Prostate gland (tissue), 2 donors: ENCODE measurements at regions not wholly inside any gene's neighbourhood (a gene's known extent, or its start where the extent isn't known, plus 50 kb on each side); places are given as distances from the start of the nearest gene placed in this dataset.

Experiments
- POLR2A ChIP-seq: fragments of 450-650 bp; IDR thresholded peaks from one replicate; pipeline ENCODE4 v1.6.1; 2016; ENCODE audit warnings: antibody characterized with exemption, mild to moderate bottlenecking
- TF ChIP-seq, protein P1 (sequence below), 4 experiments: fragments of 200-600 bp in 2 of 4; fragments of 450-650 bp in 2 of 4; sonication (generic) in 2 of 4; IDR thresholded peaks; 1 replicate in 3 of 4; 2 replicates in 1 of 4; pipeline ENCODE4 v1.5.1; 2016 to 2019; ENCODE audit warnings: antibody characterized with exemption in 4 of 4, mild to moderate bottlenecking in 2 of 4, moderate library complexity in 2 of 4

DNA sequence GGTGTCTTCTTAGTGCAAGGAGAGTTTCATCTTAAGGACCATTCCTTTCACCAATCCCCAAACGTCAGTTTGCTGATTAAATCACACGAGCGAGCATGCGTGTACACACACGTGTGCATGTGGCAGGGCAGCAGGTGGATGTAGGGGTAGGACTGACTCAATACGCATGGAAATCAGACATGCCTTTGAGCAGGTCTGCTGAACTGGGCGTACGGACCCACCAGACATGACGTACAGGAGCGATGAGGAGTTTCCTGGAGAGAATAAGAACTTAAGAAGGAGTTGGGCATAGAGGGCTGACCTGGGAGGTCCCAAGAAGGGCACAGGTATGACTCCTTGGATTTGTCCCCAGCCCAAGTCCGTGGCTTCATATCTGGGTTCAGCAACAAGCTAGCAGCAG, 170.0 kb downstream of the FGF18 start:
- TF ChIP-seq POLR2A = no peak
- TF ChIP-seq, protein P1, sequence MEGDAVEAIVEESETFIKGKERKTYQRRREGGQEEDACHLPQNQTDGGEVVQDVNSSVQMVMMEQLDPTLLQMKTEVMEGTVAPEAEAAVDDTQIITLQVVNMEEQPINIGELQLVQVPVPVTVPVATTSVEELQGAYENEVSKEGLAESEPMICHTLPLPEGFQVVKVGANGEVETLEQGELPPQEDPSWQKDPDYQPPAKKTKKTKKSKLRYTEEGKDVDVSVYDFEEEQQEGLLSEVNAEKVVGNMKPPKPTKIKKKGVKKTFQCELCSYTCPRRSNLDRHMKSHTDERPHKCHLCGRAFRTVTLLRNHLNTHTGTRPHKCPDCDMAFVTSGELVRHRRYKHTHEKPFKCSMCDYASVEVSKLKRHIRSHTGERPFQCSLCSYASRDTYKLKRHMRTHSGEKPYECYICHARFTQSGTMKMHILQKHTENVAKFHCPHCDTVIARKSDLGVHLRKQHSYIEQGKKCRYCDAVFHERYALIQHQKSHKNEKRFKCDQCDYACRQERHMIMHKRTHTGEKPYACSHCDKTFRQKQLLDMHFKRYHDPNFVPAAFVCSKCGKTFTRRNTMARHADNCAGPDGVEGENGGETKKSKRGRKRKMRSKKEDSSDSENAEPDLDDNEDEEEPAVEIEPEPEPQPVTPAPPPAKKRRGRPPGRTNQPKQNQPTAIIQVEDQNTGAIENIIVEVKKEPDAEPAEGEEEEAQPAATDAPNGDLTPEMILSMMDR (IDR thresholded peaks at IDR 0.05) = no peak
